ENCODE measurements at regions not wholly inside any gene's neighbourhood (a gene's known extent, or its start where the extent isn't known, plus 50 kb on each side); places are given as distances from the start of the nearest gene placed in this dataset.

DNA sequence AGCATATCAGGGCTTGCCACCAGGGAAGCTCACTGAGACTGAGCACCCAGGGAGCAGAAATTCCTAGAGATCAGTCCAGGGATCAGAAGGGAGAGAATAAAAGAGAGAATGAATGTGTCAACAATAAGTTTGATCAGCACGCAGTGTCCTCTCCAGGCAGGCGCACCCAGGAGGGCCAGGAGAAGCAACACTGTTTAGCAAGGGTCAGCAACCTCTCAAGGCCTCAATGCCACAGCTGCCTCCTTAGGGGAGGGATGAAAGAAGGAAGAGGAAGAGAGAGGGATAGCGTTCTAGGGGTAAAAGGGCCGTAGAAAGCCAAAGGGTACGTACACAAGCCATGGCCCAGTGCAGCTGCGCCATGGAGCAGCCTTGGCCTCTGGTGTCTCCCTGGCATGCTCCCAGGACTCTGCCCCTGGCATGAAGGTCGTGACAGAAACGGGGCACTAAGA, 399.8 kb downstream of the SHQ1 start:
- Histone ChIP-seq H3K9me3 (ENCODE audit: control insufficient read depth in 1 of 2, low read length in 2 of 2) (no peaks in the 10 kb centered on the region), H3K4me3 (ENCODE audit: low read depth in 1 of 2, low read length in 2 of 2) (no peak overlapping the region), H3K4me1 (ENCODE audit: control insufficient read depth in 1 of 2, insufficient read depth in 2 of 2, low read length in 2 of 2) (peaks cover 6 to 7% of the 10 kb centered on the region in 2 donors), H3K36me3 (ENCODE audit: control insufficient read depth in 1 of 2, insufficient read depth in 2 of 2, low read length in 2 of 2) (no peaks in the 10 kb centered on the region), H3K27ac (ENCODE audit: low read length) (no peak overlapping the region), H3K27me3 (ENCODE audit: low read depth, low read length) (no peaks in the 10 kb centered on the region)

DNA sequence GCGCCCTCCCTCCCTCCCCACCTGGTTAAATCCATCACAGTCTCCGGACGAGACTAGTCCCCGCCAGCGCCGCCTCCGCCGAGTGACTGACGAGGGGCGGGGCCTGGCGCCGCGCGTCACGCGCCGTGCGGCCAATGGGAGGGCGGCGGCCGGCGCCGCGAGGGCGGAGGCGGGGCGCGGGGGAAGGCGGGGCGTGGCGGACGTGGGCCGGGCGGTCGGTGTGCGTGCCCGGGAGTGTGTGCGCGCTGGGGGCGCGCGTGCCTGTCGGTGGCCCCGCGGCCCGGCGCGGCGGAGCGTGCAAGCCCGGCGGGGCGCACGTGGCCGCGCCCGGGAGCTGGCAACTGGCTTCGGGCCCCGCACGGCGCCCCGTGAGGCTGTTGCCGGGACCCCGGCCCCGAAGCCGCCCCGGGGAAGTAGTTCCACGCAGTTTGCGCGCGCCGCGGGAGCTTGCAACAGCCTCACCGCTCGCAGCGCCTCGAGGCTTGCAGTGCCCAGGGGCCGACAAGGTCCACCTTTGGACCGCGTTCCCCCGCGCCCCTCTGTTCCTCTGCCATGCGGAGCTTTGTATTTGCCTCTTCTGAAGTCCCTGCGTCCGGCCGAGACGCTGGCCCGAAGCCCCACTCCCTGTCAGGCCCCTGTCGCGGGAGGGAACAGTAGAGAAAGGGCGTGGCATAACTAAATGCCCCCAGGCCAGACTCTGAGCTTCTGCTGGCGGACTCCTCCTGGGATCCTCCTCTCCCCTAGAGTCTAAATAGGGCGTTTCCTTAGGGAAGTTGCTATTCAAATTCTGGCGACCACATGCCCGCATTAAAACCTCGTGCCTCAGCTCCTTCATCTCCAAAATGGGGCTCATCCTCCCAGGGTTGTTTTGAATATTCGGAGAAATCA, 400.9 kb downstream of the SHQ1 start:
- Histone ChIP-seq H3K4me3 (ENCODE audit: low read depth in 1 of 2, low read length in 2 of 2) (peak overlapping the region; percentile 8 to 72), H3K36me3 (ENCODE audit: control insufficient read depth in 1 of 2, insufficient read depth in 2 of 2, low read length in 2 of 2) (no peaks in the 10 kb centered on the region), H3K27ac (ENCODE audit: low read length) (no peak overlapping the region), H3K4me1 (ENCODE audit: control insufficient read depth in 1 of 2, insufficient read depth in 2 of 2, low read length in 2 of 2) (peaks cover 6 to 7% of the 10 kb centered on the region in 2 donors), H3K9me3 (ENCODE audit: control insufficient read depth in 1 of 2, low read length in 2 of 2) (no peaks in the 10 kb centered on the region), H3K27me3 (ENCODE audit: low read depth, low read length) (no peaks in the 10 kb centered on the region)

DNA sequence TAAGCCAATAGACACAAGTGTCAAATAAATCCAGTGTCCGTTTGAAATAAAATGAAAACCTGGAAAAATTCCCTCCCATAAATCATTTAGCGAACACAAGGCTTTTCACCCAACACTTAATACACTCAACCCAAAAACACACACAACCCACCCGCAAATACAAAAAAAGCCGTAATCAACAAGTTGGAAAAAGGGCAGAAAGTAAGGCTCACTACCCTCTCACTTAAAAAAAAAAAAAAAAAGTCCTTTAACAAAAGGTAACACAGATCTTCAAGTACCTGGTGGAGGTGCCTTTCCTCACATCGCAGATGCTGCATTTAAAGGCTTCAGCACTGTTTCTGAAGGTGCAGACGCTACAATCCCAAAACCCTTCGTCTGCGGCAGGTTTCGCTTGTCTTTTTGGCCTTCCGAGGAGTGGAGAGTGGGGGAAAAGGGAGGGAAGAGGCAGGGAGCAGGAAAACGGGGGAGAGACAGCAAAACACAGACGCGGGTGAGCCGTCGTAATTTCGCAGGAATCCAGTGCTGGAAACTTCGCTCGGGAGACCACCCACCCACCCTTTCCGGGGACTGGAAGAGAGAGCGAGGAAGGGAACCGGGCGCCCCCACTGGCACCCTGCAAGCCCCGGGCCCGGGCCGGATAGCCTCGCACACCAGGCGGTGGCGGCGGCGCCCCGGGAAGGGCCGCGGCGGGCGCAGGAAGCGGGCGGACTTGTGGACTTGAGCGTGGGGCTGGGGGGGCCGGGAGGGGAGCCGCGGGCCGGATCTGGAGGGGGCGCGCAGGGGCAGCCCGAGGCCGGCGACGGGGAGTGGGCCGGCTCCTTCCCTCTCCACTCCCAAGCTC, 401.8 kb downstream of the SHQ1 start, which contains the start of gene RYBP:
RYBP (minus strand) TSS at position 404 of the 841 bp plus-strand sequence.
- Histone ChIP-seq H3K4me3 (ENCODE audit: low read depth in 1 of 2, low read length in 2 of 2) (peak within 1 kb of the TSS; percentile 72 to 94), H3K27me3 (ENCODE audit: low read depth, low read length) (no peaks in the 10 kb centered on the region), H3K36me3 (ENCODE audit: control insufficient read depth in 1 of 2, insufficient read depth in 2 of 2, low read length in 2 of 2) (no peaks in the 10 kb centered on the region), H3K4me1 (ENCODE audit: control insufficient read depth in 1 of 2, insufficient read depth in 2 of 2, low read length in 2 of 2) (peaks cover 6 to 7% of the 10 kb centered on the region in 2 donors), H3K9me3 (ENCODE audit: control insufficient read depth in 1 of 2, low read length in 2 of 2) (no peaks in the 10 kb centered on the region), H3K27ac (ENCODE audit: low read length) (peak within 1 kb of the TSS; percentile 91)

DNA sequence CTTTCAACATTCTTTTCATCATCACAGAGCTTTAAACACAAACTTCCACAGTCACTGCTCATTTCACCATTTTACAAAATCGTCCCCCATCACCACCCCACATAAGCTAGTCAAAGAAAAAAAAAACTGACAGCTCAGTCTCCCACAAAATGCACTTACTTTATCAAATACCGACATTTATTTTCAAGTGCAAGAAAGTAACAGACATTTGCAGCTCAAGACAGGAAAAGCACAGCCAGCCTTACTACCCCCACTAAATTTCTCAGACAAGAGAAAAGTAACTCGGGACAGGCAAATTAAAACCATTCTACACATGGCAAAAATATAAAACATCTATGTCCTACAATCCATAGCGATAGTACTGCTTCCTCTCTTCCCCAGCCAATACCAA, 402.4 kb downstream of the SHQ1 start:
- Histone ChIP-seq H3K36me3 (ENCODE audit: control insufficient read depth in 1 of 2, insufficient read depth in 2 of 2, low read length in 2 of 2) (no peaks in the 10 kb centered on the region), H3K9me3 (ENCODE audit: control insufficient read depth in 1 of 2, low read length in 2 of 2) (no peaks in the 10 kb centered on the region), H3K27me3 (ENCODE audit: low read depth, low read length) (no peaks in the 10 kb centered on the region), H3K27ac (ENCODE audit: low read length) (peak overlapping the region; percentile 91), H3K4me3 (ENCODE audit: low read depth in 1 of 2, low read length in 2 of 2) (peak overlapping the region; percentile 72 to 94), H3K4me1 (ENCODE audit: control insufficient read depth in 1 of 2, insufficient read depth in 2 of 2, low read length in 2 of 2) (peaks cover 6 to 11% of the 10 kb centered on the region in 2 donors)

DNA sequence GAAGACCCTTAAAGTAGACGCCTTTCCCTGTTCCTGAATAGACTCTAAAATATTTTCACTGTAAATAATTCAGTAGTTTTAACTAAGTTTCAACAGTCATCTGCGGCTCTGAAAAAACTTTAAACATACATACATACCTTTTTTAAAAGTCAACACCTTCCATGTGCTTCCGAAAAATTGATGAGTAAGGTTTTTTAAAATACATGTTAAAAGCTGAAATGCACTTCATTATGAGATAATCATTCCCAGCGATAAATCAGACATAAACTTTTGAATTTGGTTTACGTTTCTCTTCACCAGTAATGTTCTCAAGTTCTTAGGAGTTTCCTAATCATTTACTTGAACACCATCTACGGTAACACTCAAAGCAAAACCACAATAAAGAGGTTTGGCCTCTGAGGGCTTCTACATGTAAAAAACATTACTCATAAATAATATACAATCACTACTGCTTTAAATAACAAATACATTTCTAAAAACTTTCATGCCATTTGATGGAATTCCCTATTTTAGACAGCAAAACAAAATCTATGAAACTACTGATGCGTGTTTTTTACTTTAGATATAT, 403.5 kb downstream of the SHQ1 start:
- Histone ChIP-seq H3K4me1 (ENCODE audit: control insufficient read depth in 1 of 2, insufficient read depth in 2 of 2, low read length in 2 of 2) (peaks cover 6 to 14% of the 10 kb centered on the region in 2 donors), H3K27ac (ENCODE audit: low read length) (no peak overlapping the region), H3K9me3 (ENCODE audit: control insufficient read depth in 1 of 2, low read length in 2 of 2) (no peaks in the 10 kb centered on the region), H3K36me3 (ENCODE audit: control insufficient read depth in 1 of 2, insufficient read depth in 2 of 2, low read length in 2 of 2) (no peaks in the 10 kb centered on the region), H3K4me3 (ENCODE audit: low read depth in 1 of 2, low read length in 2 of 2) (peak overlapping the region; percentile 72 to 94), H3K27me3 (ENCODE audit: low read depth, low read length) (no peaks in the 10 kb centered on the region)

DNA sequence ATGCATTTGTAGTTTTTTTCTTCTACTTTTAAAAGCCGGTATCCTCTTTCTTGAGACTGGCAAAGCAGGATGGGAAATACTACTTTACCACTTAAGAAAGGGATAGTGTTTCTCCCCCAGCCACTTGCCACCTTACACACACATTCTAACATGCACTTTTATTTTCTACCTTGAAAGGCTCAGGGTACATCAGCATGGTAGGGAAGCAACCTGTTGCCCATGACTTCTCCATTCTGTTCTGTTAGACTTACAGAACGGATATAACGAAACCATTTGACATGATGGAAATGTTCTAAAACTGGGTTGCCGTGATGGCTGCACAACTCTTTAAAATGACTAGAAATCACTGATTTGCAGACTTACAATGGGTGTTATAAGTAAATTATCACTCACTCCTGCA, 405.5 kb downstream of the SHQ1 start:
- Histone ChIP-seq H3K36me3 (ENCODE audit: control insufficient read depth in 1 of 2, insufficient read depth in 2 of 2, low read length in 2 of 2) (peaks cover 0 to 6% of the 10 kb centered on the region in 2 donors), H3K27ac (ENCODE audit: low read length) (no peak overlapping the region), H3K27me3 (ENCODE audit: low read depth, low read length) (no peaks in the 10 kb centered on the region), H3K9me3 (ENCODE audit: control insufficient read depth in 1 of 2, low read length in 2 of 2) (no peaks in the 10 kb centered on the region), H3K4me3 (ENCODE audit: low read depth in 1 of 2, low read length in 2 of 2) (no peak overlapping the region), H3K4me1 (ENCODE audit: control insufficient read depth in 1 of 2, insufficient read depth in 2 of 2, low read length in 2 of 2) (peaks cover 13 to 17% of the 10 kb centered on the region in 2 donors)

DNA sequence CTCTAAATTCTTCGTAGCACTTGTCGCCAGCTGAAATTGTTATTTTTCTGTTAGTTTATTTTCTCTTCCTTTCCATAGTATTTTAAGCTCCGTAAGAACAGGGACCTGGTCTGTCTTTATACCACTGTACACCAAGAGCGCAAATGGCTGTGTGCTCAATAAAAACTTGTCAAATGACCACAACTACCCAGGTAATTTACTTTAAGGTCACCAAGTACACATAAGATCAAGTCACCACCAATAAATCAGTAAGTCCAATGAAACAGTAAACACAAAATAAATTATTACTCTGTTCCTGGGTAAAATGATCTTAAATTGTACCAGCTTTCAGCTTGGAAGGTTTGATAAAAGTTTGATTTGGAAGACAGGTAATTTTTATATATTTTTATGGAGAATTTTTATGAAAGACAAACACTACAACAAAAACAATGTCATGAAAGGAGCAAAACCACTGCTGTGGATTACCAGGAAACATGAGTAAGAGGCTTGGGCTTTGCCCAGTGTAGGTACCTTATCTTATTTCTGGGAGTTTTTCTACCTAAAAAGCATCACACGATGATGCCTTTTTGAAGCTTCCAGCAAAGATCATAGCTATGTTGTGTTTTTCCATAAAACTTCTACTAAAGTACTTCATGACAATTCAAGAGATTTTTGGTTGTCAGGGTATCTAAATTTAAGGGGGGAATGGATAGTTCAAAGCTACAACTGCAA, 406.8 kb downstream of the SHQ1 start:
- H3K9me3 ChIP-seq (ENCODE audit: control insufficient read depth in 1 of 2, low read length in 2 of 2), result no peaks in the 10 kb centered on the region
- peaks cover 0 to 6% of the 10 kb centered on the region in 2 donors for H3K36me3 ChIP-seq (ENCODE audit: control insufficient read depth in 1 of 2, insufficient read depth in 2 of 2, low read length in 2 of 2)
- H3K4me1 ChIP-seq (ENCODE audit: control insufficient read depth in 1 of 2, insufficient read depth in 2 of 2, low read length in 2 of 2), result peaks cover 13 to 17% of the 10 kb centered on the region in 2 donors
- H3K27me3 ChIP-seq (ENCODE audit: low read depth, low read length), result no peaks in the 10 kb centered on the region
- no peak overlapping the region for H3K27ac ChIP-seq (ENCODE audit: low read length)
- H3K4me3 ChIP-seq (ENCODE audit: low read depth in 1 of 2, low read length in 2 of 2), result no peak overlapping the region

DNA sequence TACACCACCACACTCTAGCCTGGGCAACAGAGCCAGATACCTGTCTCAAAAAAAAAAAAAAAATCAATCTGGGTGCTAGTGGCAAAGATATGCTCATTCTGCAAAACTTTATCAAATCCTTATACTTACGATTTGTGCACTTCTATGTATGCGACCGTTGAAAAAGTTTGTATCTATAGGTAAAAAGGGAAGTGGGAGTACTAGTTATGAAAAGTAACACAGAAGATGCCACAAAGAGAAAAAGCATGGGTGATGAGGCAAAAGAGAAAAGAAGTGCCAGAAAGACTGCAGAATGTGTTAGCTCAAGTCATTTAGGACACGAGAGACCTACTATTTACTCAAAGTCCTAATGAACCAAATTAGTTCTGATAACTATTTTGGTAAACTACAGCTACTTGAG, 407.8 kb downstream of the SHQ1 start:
- H3K9me3 ChIP-seq (ENCODE audit: control insufficient read depth in 1 of 2, low read length in 2 of 2), result no peaks in the 10 kb centered on the region
- H3K4me3 ChIP-seq (ENCODE audit: low read depth in 1 of 2, low read length in 2 of 2), result no peak overlapping the region
- H3K36me3 ChIP-seq (ENCODE audit: control insufficient read depth in 1 of 2, insufficient read depth in 2 of 2, low read length in 2 of 2), result peaks cover 0 to 6% of the 10 kb centered on the region in 2 donors
- H3K27ac ChIP-seq (ENCODE audit: low read length), result no peak overlapping the region
- no peaks in the 10 kb centered on the region for H3K27me3 ChIP-seq (ENCODE audit: low read depth, low read length)
- H3K4me1 ChIP-seq (ENCODE audit: control insufficient read depth in 1 of 2, insufficient read depth in 2 of 2, low read length in 2 of 2), result peaks cover 13 to 17% of the 10 kb centered on the region in 2 donors

DNA sequence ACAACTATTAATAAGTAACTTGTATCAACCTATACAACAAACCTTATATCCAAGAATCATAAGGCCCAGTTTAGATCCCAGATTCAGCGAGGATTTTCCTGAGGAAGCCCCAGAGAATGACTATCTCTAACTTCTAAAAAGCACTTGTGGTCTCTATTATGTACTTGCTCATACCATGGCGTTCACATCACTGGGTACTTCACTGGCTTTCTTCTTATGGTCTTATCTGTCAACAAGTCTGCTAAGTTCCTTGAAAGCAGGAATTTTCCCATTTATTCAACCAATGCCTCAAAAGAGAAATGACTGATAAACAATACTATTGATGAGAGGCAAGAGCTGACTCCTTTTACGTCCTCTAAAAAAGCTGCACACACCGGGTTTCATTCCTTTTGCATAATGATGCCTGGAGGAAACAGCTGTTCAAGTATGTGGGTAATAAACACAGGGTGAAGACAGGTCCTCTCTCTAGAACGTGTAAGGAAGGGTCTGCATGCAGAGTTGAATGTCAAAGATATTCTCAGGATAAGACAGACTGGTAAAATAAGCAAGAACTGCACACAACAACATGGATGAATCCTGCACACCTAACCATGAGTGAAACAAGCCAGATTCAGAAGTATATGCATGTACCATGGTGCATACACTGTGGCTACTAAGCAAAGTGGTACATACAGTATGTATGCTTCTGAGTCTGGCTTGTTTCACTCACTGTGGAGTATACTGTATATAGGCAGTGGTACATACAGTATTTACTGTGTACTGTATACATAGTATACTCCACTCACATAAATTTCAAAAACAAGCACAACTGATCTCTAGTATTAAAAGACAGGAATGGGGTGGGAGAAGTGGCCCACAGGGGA, 408.7 kb downstream of the SHQ1 start:
- Histone ChIP-seq H3K36me3 (ENCODE audit: control insufficient read depth in 1 of 2, insufficient read depth in 2 of 2, low read length in 2 of 2) (peaks cover 0 to 6% of the 10 kb centered on the region in 2 donors), H3K27ac (ENCODE audit: low read length) (no peak overlapping the region), H3K4me1 (ENCODE audit: control insufficient read depth in 1 of 2, insufficient read depth in 2 of 2, low read length in 2 of 2) (peaks cover 11 to 13% of the 10 kb centered on the region in 2 donors), H3K27me3 (ENCODE audit: low read depth, low read length) (no peaks in the 10 kb centered on the region), H3K9me3 (ENCODE audit: control insufficient read depth in 1 of 2, low read length in 2 of 2) (no peaks in the 10 kb centered on the region), H3K4me3 (ENCODE audit: low read depth in 1 of 2, low read length in 2 of 2) (no peak overlapping the region)
